GM18519 (cell line): ENCODE measurements at regions not wholly inside any gene's neighbourhood (a gene's known extent, or its start where the extent isn't known, plus 50 kb on each side); places are given as distances from the start of the nearest gene placed in this dataset.
"Not testable (repeated sequence)": the region's sequence is repeated elsewhere in the genome, so short reads cannot be mapped to it uniquely, and the experiment has no call there.

Experiments
- ATAC-seq: cut with Tn5 transposase; IDR thresholded peaks from one replicate; pipeline ENCODE4 v1.9.1; 2021; ENCODE audit warnings: mild to moderate bottlenecking, moderate library complexity; ENCODE audit not compliant: unreplicated experiment, low FRiP score

DNA sequence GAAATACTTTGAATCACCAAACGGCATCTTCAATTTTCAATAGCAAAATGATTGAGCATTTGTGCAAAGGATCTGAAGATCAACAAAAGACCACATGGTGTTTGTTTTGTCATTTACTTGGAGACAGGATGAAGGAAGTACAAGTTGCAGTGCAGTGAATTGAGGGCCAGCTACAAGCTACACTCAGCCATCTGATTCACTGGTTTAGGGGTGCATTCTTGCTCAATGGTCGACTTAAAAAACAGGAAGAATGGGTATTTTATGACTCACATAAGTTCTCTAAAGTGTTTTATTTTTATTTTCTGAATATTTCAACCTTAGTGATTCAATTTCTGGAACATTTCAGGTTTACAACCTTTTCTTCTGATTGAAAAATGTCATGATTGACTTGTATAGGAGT, 412.1 kb upstream of the ADAMTSL1 start:
- no peak for ATAC-seq

DNA sequence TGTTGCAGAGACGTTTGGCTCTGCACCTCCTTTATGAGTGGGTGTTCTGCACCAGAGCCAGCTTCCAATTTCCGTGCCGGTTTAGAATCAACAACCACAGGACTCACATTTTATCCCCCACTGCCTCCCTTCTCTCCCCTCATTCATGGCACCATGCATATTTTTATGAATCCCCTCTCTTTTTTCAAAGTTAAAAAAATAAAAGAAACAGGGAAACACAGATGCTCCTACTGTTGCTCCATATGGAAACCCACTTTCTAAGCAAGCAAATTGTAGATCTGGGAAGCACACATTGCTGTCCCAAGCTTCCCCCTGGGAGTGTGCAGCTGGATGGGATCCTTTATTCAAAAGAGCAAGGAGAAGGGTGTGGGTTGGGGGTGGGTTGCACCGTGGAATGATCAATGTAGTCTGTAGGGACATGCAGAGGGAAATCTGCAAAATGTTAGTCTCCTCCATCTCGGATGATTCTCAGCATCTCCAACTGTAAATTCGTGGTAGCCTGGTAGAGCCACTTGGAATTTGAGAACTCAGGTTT, 410.0 kb upstream of the ADAMTSL1 start:
- no peak for ATAC-seq

DNA sequence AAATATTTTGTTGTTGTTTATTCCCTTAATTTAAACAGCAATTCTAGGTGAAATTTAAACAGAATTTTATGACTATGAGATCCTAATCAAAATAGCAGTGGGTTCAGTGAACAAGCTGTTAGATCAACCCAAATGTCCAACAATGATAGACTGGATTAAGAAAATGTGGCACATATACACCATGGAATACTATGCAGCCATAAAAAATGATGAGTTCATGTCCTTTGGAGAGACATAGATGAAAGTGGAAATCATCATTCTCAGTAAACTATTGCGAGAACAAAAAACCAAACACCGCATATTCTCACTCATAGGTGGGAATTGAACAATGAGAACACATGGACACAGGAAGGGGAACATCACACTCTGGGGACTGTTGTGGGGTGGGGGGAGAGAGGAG, 407.3 kb upstream of the ADAMTSL1 start:
- ATAC-seq, result not testable (repeated sequence)

DNA sequence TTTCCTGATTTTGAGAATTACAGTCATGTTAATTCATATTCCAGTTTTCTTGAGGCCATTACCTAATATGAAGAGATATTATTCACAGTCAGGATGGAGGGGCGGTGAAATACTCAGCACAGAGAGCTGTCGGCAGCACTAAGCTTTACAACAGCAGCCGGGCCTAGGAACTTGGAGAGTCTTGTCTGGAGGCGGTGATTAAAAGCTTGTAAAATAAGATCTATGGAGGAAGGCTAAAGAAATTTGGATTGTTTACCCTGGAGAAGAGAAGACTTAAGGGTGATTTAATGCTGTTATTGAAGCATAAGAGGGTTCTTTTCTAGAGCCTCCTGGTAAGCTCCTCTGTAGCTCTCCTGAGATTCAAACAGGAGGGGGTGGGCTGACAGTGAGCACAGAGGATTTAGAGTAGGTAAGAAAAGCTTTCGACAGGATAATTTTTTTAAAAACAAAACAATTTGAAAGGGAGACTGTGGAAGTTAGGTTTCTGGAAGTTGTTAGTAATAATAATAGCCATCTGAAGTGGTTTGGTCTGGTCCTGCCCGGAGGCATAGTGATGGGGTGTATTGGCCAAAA, 406.3 kb upstream of the ADAMTSL1 start:
- no peak for ATAC-seq

DNA sequence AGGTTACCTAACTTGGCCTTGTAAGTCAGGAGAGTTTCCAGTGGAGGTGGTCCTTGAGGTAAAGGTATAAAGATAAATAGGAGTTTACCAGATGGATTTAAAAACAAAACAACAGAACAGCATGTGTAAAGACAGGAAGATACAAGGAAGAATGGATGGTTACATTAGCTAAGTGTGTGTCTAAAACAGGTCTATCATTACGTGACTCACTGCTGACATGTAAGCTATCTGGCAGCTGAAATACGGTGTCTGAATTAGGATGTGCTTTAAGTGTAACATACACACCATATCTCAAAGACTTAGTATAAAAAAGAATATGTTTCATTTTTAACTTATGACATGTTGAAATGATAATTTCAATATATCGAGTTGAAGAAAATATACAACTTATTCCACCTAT, 405.1 kb upstream of the ADAMTSL1 start:
- no peak for ATAC-seq

DNA sequence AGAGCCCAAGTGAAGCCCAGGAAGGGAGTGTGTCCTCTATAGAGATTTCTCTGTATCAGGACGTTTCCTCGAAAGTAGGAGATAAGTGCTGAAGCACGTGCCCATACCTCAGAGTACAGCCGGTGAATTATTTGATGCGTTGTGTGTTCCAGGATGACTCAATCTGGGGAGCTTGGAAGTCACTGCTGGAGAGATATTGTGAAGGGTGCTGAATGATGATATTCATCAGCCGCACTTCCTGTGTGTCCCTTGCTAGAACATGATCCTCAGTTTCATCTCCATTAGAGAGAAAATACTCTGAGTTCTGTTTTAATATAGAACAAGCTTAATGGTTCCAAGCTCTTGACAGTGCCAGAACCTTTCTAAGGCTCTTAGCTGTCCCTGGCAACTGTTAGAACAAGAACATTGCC, 402.3 kb upstream of the ADAMTSL1 start:
- no peak for ATAC-seq

DNA sequence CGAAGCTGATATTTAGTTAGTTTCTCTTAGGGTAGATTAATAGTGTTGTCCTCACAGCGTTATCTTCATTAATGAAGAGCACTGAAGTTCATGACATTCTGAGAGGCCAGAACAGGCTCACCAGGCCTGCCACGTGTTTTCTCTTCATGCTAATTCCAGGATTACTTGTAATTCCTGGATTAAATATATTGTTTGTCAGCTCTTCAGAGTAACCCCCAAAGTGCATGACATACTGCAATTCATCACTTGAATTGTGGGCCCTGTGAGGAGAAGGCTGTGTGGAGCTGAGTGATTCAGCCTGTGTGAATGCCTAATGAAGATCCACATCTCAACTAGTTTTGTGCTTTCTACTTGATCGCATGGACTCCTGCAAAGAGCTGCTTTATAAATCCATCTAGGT, 401.0 kb upstream of the ADAMTSL1 start:
- ATAC-seq, result no peak

DNA sequence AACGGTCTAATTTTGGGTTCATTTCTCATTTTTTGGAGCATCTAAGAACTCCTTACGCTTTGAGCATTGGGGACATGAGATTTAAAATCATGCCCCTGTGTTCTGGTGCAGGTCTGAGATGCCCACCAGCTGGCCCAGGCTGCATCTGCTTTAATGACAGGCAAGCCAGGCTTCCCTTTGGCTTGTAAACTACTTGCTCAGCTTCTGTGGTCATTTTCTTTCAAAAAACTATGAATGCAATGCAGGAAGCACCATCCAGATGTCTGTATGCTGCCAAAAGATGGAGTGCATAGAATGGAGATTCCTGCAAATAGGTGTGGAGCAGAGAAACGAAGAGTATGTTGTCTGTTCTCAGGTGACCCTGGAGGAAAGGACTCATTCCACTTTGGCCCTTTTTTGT, 399.9 kb upstream of the ADAMTSL1 start:
- no peak for ATAC-seq

DNA sequence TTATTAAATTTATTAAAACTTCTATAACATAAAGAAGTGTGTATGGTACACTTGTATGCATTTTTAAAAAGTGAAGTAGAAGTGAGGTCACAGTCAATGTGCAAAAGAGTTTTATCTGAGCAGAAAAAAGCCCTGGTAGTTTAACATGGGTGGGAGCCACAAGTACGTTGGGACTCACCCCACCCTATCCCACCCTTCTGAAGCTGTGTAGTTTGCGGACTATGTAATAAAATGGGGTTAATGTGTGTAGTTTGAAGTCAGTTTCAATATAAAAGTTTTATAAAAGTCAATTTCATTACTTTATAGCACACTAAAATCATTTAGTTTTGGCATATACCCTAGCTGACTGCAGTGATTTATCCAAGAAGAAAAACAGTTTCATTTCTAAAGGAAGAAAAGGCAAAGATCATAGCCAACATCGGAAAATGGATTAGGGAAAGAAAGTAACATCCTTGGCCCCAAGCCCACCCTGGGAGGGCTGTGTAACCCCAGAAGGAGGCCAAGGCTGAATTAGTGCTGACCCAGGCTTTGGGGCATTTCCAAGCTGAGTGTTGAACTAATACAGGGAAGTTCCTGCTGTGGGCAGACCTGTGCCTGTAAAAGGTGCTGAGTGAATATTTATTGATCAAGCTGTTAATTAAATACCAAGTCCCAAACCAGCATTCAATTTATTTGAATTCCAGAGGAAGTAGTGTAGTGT, 398.6 kb upstream of the ADAMTSL1 start:
- no peak for ATAC-seq

DNA sequence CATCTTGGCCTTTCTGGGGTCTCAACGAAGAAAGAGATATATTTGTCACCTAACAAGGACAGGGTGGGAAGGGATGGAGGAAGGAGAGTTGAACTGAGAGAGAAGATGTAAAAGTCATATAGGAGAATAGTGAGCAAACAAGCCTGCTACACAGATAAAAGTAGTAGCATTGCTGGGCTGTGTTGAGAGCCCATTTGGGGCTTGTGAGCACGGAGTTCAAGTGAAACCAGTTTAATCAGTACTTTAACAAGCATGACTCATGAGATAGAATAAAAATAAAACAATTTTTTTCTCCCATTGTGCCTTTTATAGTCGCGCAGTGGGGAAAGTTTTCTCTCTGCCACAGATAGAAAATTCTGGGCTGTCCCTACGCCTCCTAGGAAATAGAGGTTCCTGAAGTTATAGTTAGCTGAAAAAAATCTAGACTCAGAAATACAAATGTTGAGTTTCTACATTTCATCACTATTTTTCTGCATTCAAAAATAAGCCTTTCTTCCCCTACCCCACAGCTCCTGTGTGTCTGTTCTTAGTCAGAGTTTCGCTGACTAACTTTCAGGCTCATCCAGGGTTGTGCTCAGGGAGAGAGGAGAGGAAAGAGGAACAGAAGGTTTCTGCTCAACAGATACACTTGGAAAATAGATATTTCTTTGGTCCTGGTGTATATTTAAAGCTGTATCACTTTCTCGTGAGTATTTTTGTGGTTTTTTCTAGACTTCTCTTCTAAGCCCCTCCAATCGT, 395.8 kb upstream of the ADAMTSL1 start:
- ATAC-seq, result no peak

DNA sequence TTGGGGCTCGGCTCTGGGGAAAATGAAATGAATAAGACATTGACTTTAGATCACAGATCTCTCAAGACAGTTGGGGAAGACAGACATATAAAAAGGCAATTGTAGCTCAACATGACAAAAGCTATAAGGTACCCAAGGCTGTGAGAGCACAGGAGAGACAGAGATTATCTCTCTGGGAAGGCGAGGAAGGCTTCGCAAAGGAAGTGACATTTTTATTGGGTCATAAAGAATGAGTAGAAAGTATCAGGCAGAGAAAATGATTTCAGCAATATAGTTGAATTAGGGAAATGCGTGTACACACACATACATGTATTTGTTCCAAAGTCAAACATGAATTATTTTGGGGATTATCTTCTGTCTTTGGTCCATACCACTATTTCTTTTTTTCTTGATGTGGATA, 381.8 kb upstream of the ADAMTSL1 start:
- no peak for ATAC-seq

DNA sequence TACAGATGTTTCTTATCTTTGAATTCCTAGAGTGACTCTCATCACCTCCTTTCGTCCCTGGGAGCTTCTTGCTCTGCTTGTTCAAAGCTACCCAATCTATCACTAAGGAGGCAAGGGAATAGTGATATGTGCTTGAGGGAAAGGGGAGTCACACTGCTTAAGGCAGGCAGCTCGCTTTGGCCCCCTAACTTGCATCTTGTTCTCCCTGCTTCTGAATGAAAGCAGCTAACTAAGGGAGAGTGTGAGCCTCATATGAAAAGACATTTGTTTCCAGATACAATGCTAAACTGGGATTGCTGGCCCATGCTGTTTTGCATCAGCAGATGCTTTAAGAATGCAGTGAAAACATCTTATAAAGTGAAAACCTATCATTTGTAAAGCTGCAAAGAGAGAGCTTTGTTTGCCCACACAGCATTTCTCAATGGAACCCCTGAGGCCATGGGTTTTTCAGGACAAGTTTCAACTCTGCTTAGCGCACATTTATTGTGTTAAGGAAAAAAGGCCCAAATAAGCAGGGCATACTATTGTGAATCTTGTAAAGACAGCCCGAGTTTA, 367.9 kb upstream of the ADAMTSL1 start:
- no peak for ATAC-seq

DNA sequence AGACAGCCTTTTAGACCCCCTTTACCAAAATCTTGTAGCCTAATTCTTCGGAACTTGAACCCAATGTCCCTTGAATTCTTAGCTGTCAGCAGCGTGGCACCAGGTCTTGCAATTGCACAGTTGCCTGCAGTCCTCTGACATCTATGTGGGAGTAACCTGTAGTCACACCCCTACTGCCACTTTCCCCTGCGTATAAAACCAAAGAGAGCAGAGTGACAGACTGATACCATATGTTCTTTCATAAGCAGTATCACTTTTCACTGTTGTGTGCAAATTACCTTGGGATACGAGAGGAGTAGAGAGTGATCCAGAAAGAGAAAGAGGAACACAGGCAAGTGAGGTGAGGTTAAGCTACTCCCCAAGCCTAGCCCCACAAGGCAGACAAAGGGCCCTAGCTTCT, 364.3 kb upstream of the ADAMTSL1 start:
- no peak for ATAC-seq

DNA sequence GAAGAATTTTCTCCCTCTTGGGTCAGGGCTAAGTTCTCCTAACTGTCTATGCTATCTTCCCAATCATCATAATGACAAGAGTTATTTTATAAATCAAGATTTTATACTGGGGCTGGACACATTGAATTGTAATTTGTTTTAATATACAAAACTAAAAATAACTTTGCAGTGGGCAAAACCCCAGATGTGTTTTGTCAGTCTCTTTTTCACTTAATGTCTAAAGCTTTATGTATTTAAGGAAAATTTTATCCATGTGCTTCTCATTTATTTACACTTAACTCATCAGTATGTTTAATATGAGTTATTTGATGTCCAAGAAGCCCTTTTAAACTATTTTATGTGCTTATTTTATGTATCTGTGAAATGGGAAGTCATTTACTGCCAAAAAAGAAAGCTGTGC, 362.8 kb upstream of the ADAMTSL1 start:
- no peak for ATAC-seq

DNA sequence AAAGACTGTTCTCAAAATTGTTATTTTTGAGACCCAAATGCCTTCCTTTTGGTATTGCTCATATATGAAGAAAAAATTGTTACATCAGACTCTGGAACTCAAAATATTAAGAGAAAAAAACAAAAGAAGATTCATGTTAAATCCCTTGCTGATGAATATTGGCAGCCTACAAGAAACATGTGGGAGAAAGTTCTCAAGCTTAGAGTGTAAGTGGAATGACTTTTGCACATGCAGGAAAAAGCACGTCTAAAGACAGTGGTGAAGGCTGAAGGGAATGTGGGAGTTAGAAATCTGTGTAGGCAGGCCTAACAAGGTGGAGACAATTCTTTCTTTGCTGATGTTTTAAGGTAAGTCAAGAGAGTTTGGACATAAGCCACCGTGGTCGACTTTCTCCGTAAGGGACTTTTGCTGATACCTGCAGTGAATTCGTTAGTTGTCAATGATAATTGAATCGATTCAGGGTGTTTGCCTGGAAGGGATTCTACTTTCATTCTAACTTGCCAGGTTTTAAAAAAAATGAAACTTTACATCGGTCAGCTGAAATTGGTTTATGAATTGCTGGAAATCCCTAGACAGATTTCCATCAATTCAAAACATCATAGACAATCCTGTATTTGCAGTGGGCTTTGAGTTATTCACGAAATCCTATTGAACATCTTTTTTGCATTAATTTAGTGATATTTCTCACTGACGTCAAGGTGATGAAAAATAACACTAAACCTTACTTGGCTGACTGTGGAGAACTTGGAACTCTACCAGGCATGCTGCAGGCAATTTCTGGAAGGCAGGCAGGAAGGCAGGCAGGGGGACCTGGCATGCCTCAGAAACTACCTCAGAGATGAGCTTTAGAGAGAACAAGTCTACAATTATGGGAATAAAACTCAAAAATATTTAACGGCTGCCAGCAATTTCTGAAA, 359.1 kb upstream of the ADAMTSL1 start:
- ATAC-seq, result no peak

DNA sequence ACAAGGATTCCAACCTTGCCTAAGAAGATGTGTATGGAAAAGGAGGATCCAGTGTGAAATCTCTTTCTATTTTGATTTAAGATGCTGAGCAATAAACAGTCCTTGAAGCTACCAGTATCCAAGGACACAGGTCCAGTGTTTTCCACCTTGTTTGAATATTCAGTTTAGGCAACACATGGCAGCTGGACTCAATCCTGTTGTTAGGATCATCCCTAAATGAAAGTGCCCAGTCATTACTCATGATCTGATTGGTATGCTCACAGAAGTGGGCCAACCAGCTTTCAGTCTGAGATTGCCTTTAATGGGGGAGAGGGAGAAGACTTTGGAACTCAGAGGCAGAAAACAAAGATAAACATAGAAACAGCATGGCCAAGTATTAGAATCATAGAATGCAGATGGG, 355.7 kb upstream of the ADAMTSL1 start:
- no peak for ATAC-seq

DNA sequence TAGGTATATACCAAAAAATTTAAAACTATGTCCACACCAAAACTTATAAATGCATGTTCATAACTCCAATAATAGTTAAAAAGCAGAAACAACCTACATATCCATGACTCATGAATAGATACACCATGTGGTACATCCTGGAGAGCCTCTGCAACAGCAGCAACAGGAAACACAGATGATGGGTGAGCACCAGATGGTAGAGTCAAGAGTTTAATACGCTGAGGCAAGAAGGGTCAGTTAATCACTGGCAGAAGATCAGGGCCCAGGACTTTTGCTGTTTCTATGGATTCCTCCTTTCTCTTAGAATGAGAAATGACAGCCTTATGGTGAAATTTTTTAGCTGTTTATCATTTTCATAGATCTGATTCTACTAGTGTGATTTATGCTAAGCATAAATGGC, 351.8 kb upstream of the ADAMTSL1 start:
- ATAC-seq, result no peak

DNA sequence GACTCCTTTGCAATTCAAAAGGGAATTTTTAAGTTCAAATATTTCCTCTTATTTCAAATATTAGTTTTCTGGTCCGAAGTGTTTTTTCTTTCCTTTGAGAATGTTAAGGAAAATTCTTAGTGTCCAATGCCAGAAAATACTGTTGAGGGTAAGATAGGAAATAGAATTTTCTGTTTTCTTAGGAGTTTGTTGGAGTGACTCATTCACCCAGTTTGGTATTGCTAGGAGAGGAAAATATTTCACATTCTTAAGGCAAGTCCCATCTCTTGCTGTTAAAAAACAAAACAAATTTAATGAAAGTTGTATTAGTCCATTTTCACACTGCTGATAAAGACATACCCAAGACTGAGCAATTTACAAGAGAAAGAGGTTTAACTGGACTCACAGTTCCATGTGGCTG, 349.2 kb upstream of the ADAMTSL1 start:
- ATAC-seq, result no peak

DNA sequence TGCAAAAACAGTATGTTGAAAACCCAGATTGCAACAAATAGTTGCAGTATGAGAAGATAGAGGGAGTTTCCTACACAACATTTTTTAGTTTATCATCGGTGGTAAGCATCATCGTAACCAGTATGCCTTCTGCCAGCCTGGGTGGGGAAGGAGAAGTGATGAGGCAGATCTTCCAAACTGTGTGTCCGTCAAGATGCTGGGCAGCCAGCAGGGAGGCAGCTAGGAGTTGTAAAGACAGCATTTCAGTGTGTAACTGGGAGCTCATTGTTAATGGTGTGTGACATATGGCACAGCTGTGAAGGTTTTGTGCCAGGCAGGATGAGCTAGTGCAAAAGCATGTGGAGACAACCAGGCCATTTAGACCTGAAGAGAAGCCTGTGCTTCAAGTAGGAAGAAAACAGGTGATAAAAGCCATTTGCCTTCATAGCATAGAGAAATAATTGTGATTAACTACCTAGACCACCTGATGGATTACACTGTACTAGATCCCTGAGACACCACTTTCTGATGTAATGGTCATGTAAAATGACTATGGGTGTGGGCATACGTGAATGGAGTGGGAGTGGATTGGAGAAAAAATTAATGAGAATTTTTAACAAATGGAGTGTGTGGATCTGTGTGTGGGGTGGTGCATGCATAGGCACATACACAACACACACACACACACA, 347.0 kb upstream of the ADAMTSL1 start:
- no peak for ATAC-seq

DNA sequence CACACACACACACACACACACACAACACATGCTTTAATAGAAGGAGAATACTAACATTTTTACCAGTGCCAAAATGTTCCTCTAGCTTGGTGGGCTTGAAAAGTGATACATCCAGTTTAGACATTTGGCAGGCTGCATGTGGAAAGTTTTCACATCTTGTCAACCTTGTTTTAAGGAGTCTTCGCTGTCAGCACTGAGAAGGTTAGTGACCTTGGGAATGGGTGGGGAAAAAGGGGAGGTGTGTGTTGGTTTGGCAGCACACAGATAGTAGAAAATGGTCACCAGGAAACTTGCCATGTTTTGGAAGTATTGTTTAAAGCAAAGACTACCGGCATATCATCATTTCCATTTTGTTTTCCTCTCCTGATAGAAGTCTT, 346.5 kb upstream of the ADAMTSL1 start:
- ATAC-seq, result no peak
